Trophoblast cell (in vitro differentiated cells and primary cell): ENCODE measurements at regions not wholly inside any gene's neighbourhood (a gene's known extent, or its start where the extent isn't known, plus 50 kb on each side); places are given as distances from the start of the nearest gene placed in this dataset.

Experiments
- DNase-seq, 2 donors: peaks; one replicate each; pipeline ENCODE4 v3.0.0-alpha.2; 2016
- H2AFZ ChIP-seq: 2 replicates; pipeline ENCODE4 v1.6.1; 2013; ENCODE audit warnings: low read length, moderate library complexity, mild to moderate bottlenecking; ENCODE audit not compliant: insufficient read depth, poor library complexity
- H2AK5ac ChIP-seq: 2 replicates; pipeline ENCODE4 v1.6.1; 2013; ENCODE audit warnings: mild to moderate bottlenecking, low read length
- H2BK120ac ChIP-seq: 2 replicates; pipeline ENCODE4 v1.6.1; 2013; ENCODE audit warnings: low read length, mild to moderate bottlenecking, moderate library complexity; ENCODE audit not compliant: insufficient read depth, poor library complexity
- H2BK12ac ChIP-seq: 2 replicates; pipeline ENCODE4 v1.6.1; 2013; ENCODE audit warnings: mild to moderate bottlenecking, low read length, moderate library complexity
- H2BK5ac ChIP-seq: 2 replicates; pipeline ENCODE4 v1.6.1; 2013; ENCODE audit warnings: low read length, low read depth, moderate library complexity, mild to moderate bottlenecking; ENCODE audit not compliant: poor library complexity
- H3K14ac ChIP-seq: 2 replicates; pipeline ENCODE4 v1.6.1; 2013; ENCODE audit warnings: mild to moderate bottlenecking, low read length
- H3K18ac ChIP-seq: 2 replicates; pipeline ENCODE4 v1.6.1; 2013; ENCODE audit warnings: mild to moderate bottlenecking, low read length
- H3K23ac ChIP-seq: 2 replicates; pipeline ENCODE4 v1.6.1; 2013; ENCODE audit warnings: low read length
- H3K27ac ChIP-seq: 2 replicates; pipeline ENCODE4 v1.5.1; 2013; ENCODE audit warnings: low read depth, mild to moderate bottlenecking, inconsistent platforms, low read length, moderate library complexity
- H3K27me3 ChIP-seq: 2 replicates; pipeline ENCODE4 v1.6.1; 2013; ENCODE audit warnings: inconsistent platforms, mild to moderate bottlenecking, low read length, moderate library complexity; ENCODE audit not compliant: insufficient read depth
- H3K36me3 ChIP-seq, 2 experiments: 1 replicate in 1 of 2; 2 replicates in 1 of 2; pipeline ENCODE4 v1.6.1; 2013; ENCODE audit warnings: low read length in 2 of 2, mild to moderate bottlenecking in 2 of 2, moderate library complexity in 1 of 2; ENCODE audit not compliant: insufficient read depth in 2 of 2, control insufficient read depth in 1 of 2
- H3K4ac ChIP-seq: 2 replicates; pipeline ENCODE4 v1.6.1; 2013; ENCODE audit warnings: low read depth, mild to moderate bottlenecking, low read length, moderate library complexity
- H3K4me1 ChIP-seq, 2 experiments: 1 replicate in 1 of 2; 2 replicates in 1 of 2; pipeline ENCODE4 v1.6.1; 2013; ENCODE audit warnings: low read length in 2 of 2, mild to moderate bottlenecking in 2 of 2, moderate library complexity in 1 of 2; ENCODE audit not compliant: insufficient read depth in 2 of 2, control insufficient read depth in 1 of 2
- H3K4me2 ChIP-seq: 2 replicates; pipeline ENCODE4 v1.6.1; 2013; ENCODE audit warnings: inconsistent platforms, mild to moderate bottlenecking, low read length, moderate library complexity
- H3K4me3 ChIP-seq: 2 replicates; pipeline ENCODE4 v1.5.1; 2013; ENCODE audit warnings: mild to moderate bottlenecking, low read depth, low read length, inconsistent platforms
- H3K79me1 ChIP-seq: one replicate; pipeline ENCODE4 v1.6.1; 2013; ENCODE audit warnings: low read length
- H3K79me2 ChIP-seq: 2 replicates; pipeline ENCODE4 v1.6.1; 2013; ENCODE audit warnings: low read length, mild to moderate bottlenecking; ENCODE audit not compliant: control insufficient read depth, insufficient read depth, poor library complexity
- H3K9ac ChIP-seq: 2 replicates; pipeline ENCODE4 v1.6.1; 2013; ENCODE audit warnings: mild to moderate bottlenecking, low read length
- H3K9me3 ChIP-seq: 2 replicates; pipeline ENCODE4 v1.6.1; 2013; ENCODE audit warnings: low read depth, mild to moderate bottlenecking, control low read depth, inconsistent platforms, low read length; ENCODE audit not compliant: insufficient read depth
- H4K12ac ChIP-seq: 2 replicates; pipeline ENCODE4 v1.6.1; 2013; ENCODE audit warnings: low read depth, mild to moderate bottlenecking, low read length, moderate library complexity
- H4K8ac ChIP-seq: 2 replicates; pipeline ENCODE4 v1.6.1; 2013; ENCODE audit warnings: low read depth, mild to moderate bottlenecking, low read length, moderate library complexity
- H4K91ac ChIP-seq: one replicate; pipeline ENCODE4 v1.6.1; 2013; ENCODE audit warnings: low read depth, mild to moderate bottlenecking, low read length, moderate library complexity
- WGBS: extraction: QIAGEN DNeasy Blood & Tissue Kit; methylation state at CpG from one replicate; pipeline ENCODE4 v1.1.7; 2013; ENCODE audit warnings: missing lambda C conversion rate; ENCODE audit not compliant: insufficient read length, insufficient coverage; ENCODE audit errors: extremely low coverage; 5-methylcytosine and 5-hydroxymethylcytosine counted together

GRCh38 chr3:104005815-104006214 is 1360.9 kb upstream of the ALCAM start:
- Histone ChIP-seq H3K79me2 (no peaks in the 10 kb centered on the region), H3K18ac (no peak overlapping the region), H3K9me3 (no peaks in the 10 kb centered on the region), H3K27me3 (no peaks in the 10 kb centered on the region), H3K14ac (no peak overlapping the region), H2BK5ac (no peak overlapping the region), H2BK120ac (no peak overlapping the region), H3K79me1 (no peaks in the 10 kb centered on the region), H3K36me3 (no peaks in the 10 kb centered on the region), H3K4me3 (no peak overlapping the region), H2AFZ (no peak overlapping the region), H3K9ac (no peak overlapping the region), H4K8ac (no peak overlapping the region), H3K4ac (no peak overlapping the region), H4K91ac (no peak overlapping the region), H3K23ac (no peak overlapping the region), H2AK5ac (no peak overlapping the region), H4K12ac (no peak overlapping the region), H3K4me1 (no peaks in the 10 kb centered on the region), H3K4me2 (no peak overlapping the region), H3K27ac (no peak overlapping the region), H2BK12ac (no peak overlapping the region)
- peak in 1 of 2 donors; percentile 14 for DNase-seq
- WGBS, result no CpG with 5 or more reads among the region's 1 CpG

- DNase-seq, result no peak
- H2BK120ac ChIP-seq, result no peak overlapping the region
- no peaks in the 10 kb centered on the region for H3K9me3 ChIP-seq
- H4K8ac ChIP-seq, result no peak overlapping the region
- H3K27me3 ChIP-seq, result no peaks in the 10 kb centered on the region
- H3K4me3 ChIP-seq, result no peak overlapping the region
- H3K4me1 ChIP-seq, result no peaks in the 10 kb centered on the region
- no peak overlapping the region for H3K18ac ChIP-seq
- no peak overlapping the region for H4K12ac ChIP-seq
- H4K91ac ChIP-seq, result no peak overlapping the region
- no peak overlapping the region for H3K4ac ChIP-seq
- H3K27ac ChIP-seq, result no peak overlapping the region
- H2BK12ac ChIP-seq, result no peak overlapping the region
- no peak overlapping the region for H3K14ac ChIP-seq
- no peaks in the 10 kb centered on the region for H3K36me3 ChIP-seq
- H3K9ac ChIP-seq, result no peak overlapping the region
- H2BK5ac ChIP-seq, result no peak overlapping the region
- no peak overlapping the region for H2AFZ ChIP-seq
- no peaks in the 10 kb centered on the region for H3K79me1 ChIP-seq
- no peak overlapping the region for H3K4me2 ChIP-seq
- no peaks in the 10 kb centered on the region for H3K79me2 ChIP-seq
- H3K23ac ChIP-seq, result no peak overlapping the region
- H2AK5ac ChIP-seq, result no peak overlapping the region
Measured at GRCh38 chr3:104018541-104018940, 1348.2 kb upstream of the ALCAM start.

DNA sequence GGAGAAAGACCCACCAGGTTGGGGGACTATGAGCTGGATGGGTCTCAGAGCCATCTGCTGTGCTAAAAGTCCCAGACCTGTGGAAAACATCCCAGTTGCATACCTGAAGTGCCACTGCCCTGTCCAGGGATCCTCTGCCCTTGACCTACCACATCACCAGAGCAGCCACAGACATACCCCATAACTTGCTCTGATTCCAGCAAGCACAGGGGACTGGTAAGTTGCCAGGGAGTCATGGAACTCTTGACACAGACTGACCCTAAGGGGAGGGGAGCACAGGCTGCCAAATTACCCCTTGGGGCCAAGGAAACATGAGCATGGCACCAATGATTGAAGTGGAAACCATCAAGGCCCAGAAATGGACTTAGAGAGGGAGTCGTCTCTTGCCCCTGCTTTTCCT is 1335.1 kb upstream of the ALCAM start:
- H3K9me3 ChIP-seq, result peaks cover 4% of the 10 kb centered on the region
- H3K18ac ChIP-seq, result peak overlapping the region; percentile 4
- H3K4ac ChIP-seq, result no peak overlapping the region

GRCh38 chr3:104032283-104032682 is 1334.4 kb upstream of the ALCAM start:
- Histone ChIP-seq H3K18ac (no peak overlapping the region), H3K4ac (no peak overlapping the region), H3K79me2 (no peaks in the 10 kb centered on the region), H2BK5ac (no peak overlapping the region), H2BK120ac (no peak overlapping the region), H3K79me1 (peaks cover 6% of the 10 kb centered on the region), H3K27me3 (no peaks in the 10 kb centered on the region), H3K14ac (no peak overlapping the region), H3K4me2 (peak overlapping the region; percentile 48), H2BK12ac (no peak overlapping the region), H4K8ac (no peak overlapping the region), H3K4me1 (peaks cover 12 to 16% of the 10 kb centered on the region in 2 experiments), H3K23ac (no peak overlapping the region), H3K9me3 (peaks cover 4% of the 10 kb centered on the region), H3K9ac (no peak overlapping the region), H3K4me3 (no peak overlapping the region), H2AK5ac (no peak overlapping the region), H3K36me3 (no peaks in the 10 kb centered on the region), H4K91ac (no peak overlapping the region), H3K27ac (peak overlapping the region; percentile 57), H2AFZ (no peak overlapping the region), H4K12ac (no peak overlapping the region)
- DNase-seq, result peak in 1 of 2 donors; percentile 32

More for the DNA sequence above, 1335.1 kb upstream of the ALCAM start:
- Histone ChIP-seq H2AK5ac (peak overlapping the region; percentile 50), H3K27me3 (no peaks in the 10 kb centered on the region), H3K14ac (peak overlapping the region; percentile 21), H3K4me2 (peak overlapping the region; percentile 48), H3K79me2 (no peaks in the 10 kb centered on the region), H3K23ac (no peak overlapping the region), H3K27ac (peak overlapping the region; percentile 57), H2AFZ (no peak overlapping the region), H2BK120ac (peak overlapping the region; percentile 29), H3K4me1 (peaks cover 12 to 16% of the 10 kb centered on the region in 2 experiments), H3K36me3 (no peaks in the 10 kb centered on the region), H2BK12ac (peak overlapping the region; percentile 83), H3K4me3 (no peak overlapping the region), H3K79me1 (peaks cover 6% of the 10 kb centered on the region), H2BK5ac (peak overlapping the region; percentile 75), H4K91ac (peak overlapping the region; percentile 52), H4K12ac (no peak overlapping the region), H3K9ac (no peak overlapping the region), H4K8ac (no peak overlapping the region)
- WGBS, result no CpG with 5 or more reads among the region's 1 CpG
- DNase-seq, result no peak
